H1 (cell line): ENCODE measurements at regions not wholly inside any gene's neighbourhood (a gene's known extent, or its start where the extent isn't known, plus 50 kb on each side); places are given as distances from the start of the nearest gene placed in this dataset.

ENCODE experiments used
- CTCF ChIA-PET: fragments of 300-600 bp; sonication (Branson Sonifier 250); formaldehyde crosslinking; loops from one replicate; lab custom pipeline; 2021; ENCODE audit not compliant: partially characterized antibody; lab: Charles Lee
- POLR2A ChIA-PET: fragments of 300-600 bp; sonication (Branson Sonifier 250); formaldehyde crosslinking; loops from one replicate; lab custom pipeline; 2021; ENCODE audit warnings: inconsistent platforms; ENCODE audit not compliant: partially characterized antibody; lab: Charles Lee
- DNase-seq, 2 experiments: peaks; one replicate each; pipeline versions ENCODE4 v3.0.0 to v3.0.0-alpha.2; 2010 to 2022; ENCODE audit warnings: low spot score in 2 of 2, low read depth in 1 of 2, mixed read lengths in 1 of 2
- FAIRE-seq: peaks from 2 replicates; lab custom pipeline; 2011; peaks lifted over from hg19 to GRCh38; lab: Jason Lieb, UNC
- H2AFZ ChIP-seq: 2 replicates; pipeline ENCODE4 v1.8.1; 2012; ENCODE audit warnings: low read length, inconsistent platforms
- H2AK5ac ChIP-seq: 2 replicates; pipeline ENCODE4 v1.6.1; 2013; ENCODE audit warnings: low read depth, low read length
- H2BK120ac ChIP-seq: replicated peaks from 2 replicates; pipeline ENCODE3; 2013; ENCODE audit warnings: low read depth, low read length, inconsistent platforms
- H2BK12ac ChIP-seq: 2 replicates; pipeline ENCODE4 v1.6.1; 2013; ENCODE audit warnings: low read depth, low read length
- H2BK15ac ChIP-seq: 2 replicates; pipeline ENCODE4 v1.6.1; 2013; ENCODE audit warnings: low read length
- H2BK20ac ChIP-seq: 2 replicates; pipeline ENCODE4 v1.6.1; 2013; ENCODE audit warnings: low read length
- H2BK5ac ChIP-seq: 2 replicates; pipeline ENCODE4 v1.6.1; 2013; ENCODE audit warnings: low read depth, low read length
- H3K14ac ChIP-seq: 2 replicates; pipeline ENCODE4 v1.6.1; 2013; ENCODE audit warnings: inconsistent platforms; ENCODE audit not compliant: insufficient read length
- H3K18ac ChIP-seq: 2 replicates; pipeline ENCODE4 v1.6.1; 2013; ENCODE audit warnings: low read length; ENCODE audit errors: extremely low read depth
- H3K23ac ChIP-seq: 2 replicates; pipeline ENCODE4 v1.6.1; 2013; ENCODE audit warnings: inconsistent platforms; ENCODE audit not compliant: insufficient read length
- H3K23me2 ChIP-seq: 2 replicates; pipeline ENCODE4 v1.6.1; 2013; ENCODE audit warnings: low read depth, low read length
- H3K27ac ChIP-seq: 2 replicates; pipeline ENCODE4 v1.6.1; 2011; ENCODE audit warnings: low read depth, low read length, inconsistent platforms
- H3K27me3 ChIP-seq, 4 experiments: replicated peaks in 1 of 4; 1 replicate in 1 of 4; 2 replicates in 3 of 4; pipeline versions ENCODE4 v1.6.1 to v1.8.1; 2011 to 2013; ENCODE audit warnings: low read length in 3 of 4, mild to moderate bottlenecking in 3 of 4, inconsistent platforms in 2 of 4, mixed read lengths in 2 of 4, moderate library complexity in 1 of 4; ENCODE audit not compliant: control insufficient read depth in 3 of 4, insufficient read depth in 3 of 4; ENCODE audit errors: extremely low read depth in 1 of 4
- H3K36me3 ChIP-seq, 4 experiments: 2 replicates each; pipeline versions ENCODE4 v1.6.1 to v1.8.1; 2011 to 2013; ENCODE audit warnings: mild to moderate bottlenecking in 4 of 4, low read length in 3 of 4, moderate library complexity in 2 of 4, control low read depth in 1 of 4, inconsistent platforms in 1 of 4; ENCODE audit not compliant: insufficient read depth in 4 of 4, control insufficient read depth in 2 of 4
- H3K4ac ChIP-seq: replicated peaks from 2 replicates; pipeline ENCODE3; 2013; ENCODE audit warnings: low read length, low read depth, mixed read lengths, inconsistent platforms; ENCODE audit not compliant: insufficient read length
- H3K4me1 ChIP-seq, 4 experiments: replicated peaks in 1 of 4; 1 replicate in 1 of 4; 2 replicates in 3 of 4; pipeline versions ENCODE4 v1.6.1 to v1.8.1; 2011 to 2013; ENCODE audit warnings: low read length in 3 of 4, inconsistent platforms in 2 of 4, mixed read lengths in 1 of 4; ENCODE audit not compliant: insufficient read depth in 4 of 4, control insufficient read depth in 3 of 4
- H3K4me2 ChIP-seq, 2 experiments: 2 replicates each; pipeline versions ENCODE4 v1.6.1 to v1.8.1; 2011 to 2013; ENCODE audit warnings: low read depth in 2 of 2, low read length in 2 of 2, control low read depth in 1 of 2, inconsistent platforms in 1 of 2, mild to moderate bottlenecking in 1 of 2; ENCODE audit not compliant: insufficient read depth in 1 of 2
- H3K4me3 ChIP-seq, 4 experiments: fragments of 200-600, 300-600 bp in 1 of 4; sonication (generic), shearing (Covaris generic), sonication (Bioruptor Twin) in 1 of 4; 2 replicates each; pipeline versions ENCODE4 v1.5.1 to v1.8.1; 2011 to 2016; ENCODE audit warnings: low read length in 4 of 4, low read depth in 3 of 4, control low read depth in 2 of 4, inconsistent platforms in 2 of 4, mild to moderate bottlenecking in 2 of 4, mixed read lengths in 1 of 4, moderate library complexity in 1 of 4; ENCODE audit not compliant: insufficient read depth in 2 of 4; ENCODE audit errors: extremely low read depth in 1 of 4
- H3K56ac ChIP-seq: replicated peaks from 2 replicates; pipeline ENCODE3; 2013; ENCODE audit warnings: low read depth, mild to moderate bottlenecking, mixed read lengths, low read length, inconsistent platforms; ENCODE audit not compliant: insufficient read length
- H3K79me1 ChIP-seq: 2 replicates; pipeline ENCODE4 v1.6.1; 2013; ENCODE audit warnings: low read depth, low read length, control low read depth
- H3K79me2 ChIP-seq, 2 experiments: 2 replicates each; pipeline versions ENCODE4 v1.6.1 to v1.8.1; 2012 to 2013; ENCODE audit warnings: low read length in 2 of 2, mild to moderate bottlenecking in 2 of 2, inconsistent platforms in 1 of 2; ENCODE audit not compliant: insufficient read depth in 2 of 2, control insufficient read depth in 1 of 2
- H3K9ac ChIP-seq, 4 experiments: replicated peaks in 1 of 4; 1 replicate in 1 of 4; 2 replicates in 3 of 4; pipeline versions ENCODE4 v1.6.1 to v1.8.1; 2011 to 2013; ENCODE audit warnings: low read depth in 3 of 4, low read length in 3 of 4, control low read depth in 2 of 4, mild to moderate bottlenecking in 2 of 4, moderate library complexity in 2 of 4, inconsistent platforms in 1 of 4; ENCODE audit errors: extremely low read depth in 1 of 4
- H3K9me3 ChIP-seq, 2 experiments: 2 replicates each; pipeline versions ENCODE4 v1.6.1 to v1.8.1; 2012 to 2013; ENCODE audit warnings: mild to moderate bottlenecking in 2 of 2, moderate library complexity in 2 of 2, control low read depth in 1 of 2, inconsistent platforms in 1 of 2, low read depth in 1 of 2, low read length in 1 of 2, mixed read lengths in 1 of 2; ENCODE audit not compliant: insufficient read depth in 2 of 2
- H4K20me1 ChIP-seq, 2 experiments: replicated peaks in 1 of 2; 2 replicates each; pipeline versions ENCODE3 to v1.8.1; 2011 to 2013; ENCODE audit warnings: inconsistent platforms in 2 of 2, low read length in 2 of 2, mild to moderate bottlenecking in 1 of 2; ENCODE audit not compliant: insufficient read depth in 2 of 2, control insufficient read depth in 1 of 2
- H4K5ac ChIP-seq: 2 replicates; pipeline ENCODE4 v1.6.1; 2013; ENCODE audit warnings: low read length, low read depth, mixed read lengths, inconsistent platforms; ENCODE audit not compliant: insufficient read length
- H4K8ac ChIP-seq: 2 replicates; pipeline ENCODE4 v1.8.0; 2013; ENCODE audit warnings: mild to moderate bottlenecking, moderate library complexity, low read length, inconsistent platforms; ENCODE audit not compliant: insufficient read depth; ENCODE audit errors: extremely low read depth
- H4K91ac ChIP-seq: replicated peaks from 2 replicates; pipeline ENCODE3; 2013; ENCODE audit warnings: low read length, mixed read lengths, inconsistent platforms; ENCODE audit not compliant: insufficient read length
- MAFK ChIP-seq: IDR thresholded peaks from 2 replicates; pipeline ENCODE4 v1.6.1; 2012; ENCODE audit warnings: low read depth, mild to moderate bottlenecking, improper control_type of control experiment, low read length
- SRF ChIP-seq: IDR thresholded peaks from 2 replicates; pipeline ENCODE4 v1.6.1; 2011; ENCODE audit warnings: mild to moderate bottlenecking, low read depth, low read length, moderate library complexity
- WGBS, 2 experiments: shearing (Covaris generic) in 1 of 2; methylation state at CpG; one replicate each; pipeline versions ENCODE4 v1.1.6 to v1.1.7; 2013 to 2015; ENCODE audit warnings: low lambda C conversion rate in 2 of 2, mixed read lengths in 2 of 2, inconsistent platforms in 1 of 2, low coverage in 1 of 2, missing lambda C conversion rate in 1 of 2; ENCODE audit not compliant: insufficient replicate concordance in 2 of 2, insufficient coverage in 1 of 2, insufficient read length in 1 of 2; ENCODE audit errors: extremely low coverage in 1 of 2, missing lambda C conversion rate in 1 of 2; 5-methylcytosine and 5-hydroxymethylcytosine counted together

GRCh38 chr16:63057341-63057740, 1021.1 kb upstream of the CDH8 start:
- 97% methylated on average over 3 of the region's 3 CpGs; no CpG with 5 or more reads in 1 of the 2 experiments for WGBS, 2 experiments
- Histone ChIP-seq H2BK5ac (no peak overlapping the region), H4K5ac (no peak overlapping the region), H3K79me1 (no peaks in the 10 kb centered on the region), H2BK20ac (no peak overlapping the region), H2AK5ac (no peak overlapping the region), H3K4ac (no peak overlapping the region), H3K23me2 (no peaks in the 10 kb centered on the region), H3K14ac (no peak overlapping the region), H3K9ac (no peak overlapping the region), H3K4me3 (no peak overlapping the region), H3K56ac (no peak overlapping the region), H2BK12ac (no peak overlapping the region), H4K8ac (no peak overlapping the region)
- POLR2A ChIA-PET, result no interaction called here
- DNase-seq, result no peak
- TF ChIP-seq SRF (no peak), MAFK (peak; percentile 99)
- TF ChIP-seq, all 59 proteins: peak for 1
- H2BK120ac ChIP-seq, result no peak overlapping the region
- peak overlapping the region; percentile 73; the same call in 1 of the 2 replicates for H2AFZ ChIP-seq
- no peak overlapping the region for H3K23ac ChIP-seq
- H4K91ac ChIP-seq, result no peak overlapping the region
- H3K79me2 ChIP-seq, result no peaks in the 10 kb centered on the region
- no peak overlapping the region for H2BK15ac ChIP-seq
- H3K4me2 ChIP-seq, result no peak overlapping the region
- FAIRE-seq, result no peak
- H3K27me3 ChIP-seq, result no peaks in the 10 kb centered on the region
- H4K20me1 ChIP-seq, result no peaks in the 10 kb centered on the region
- CTCF ChIA-PET, result no interaction called here
- no peaks in the 10 kb centered on the region for H3K36me3 ChIP-seq
- H3K4me1 ChIP-seq, result no peaks in the 10 kb centered on the region; a peak in 1 of 7 replicates
- no peak overlapping the region for H3K27ac ChIP-seq
- H3K18ac ChIP-seq, result no peak overlapping the region
- H3K9me3 ChIP-seq, result no peaks in the 10 kb centered on the region
